H9 (cell line): ENCODE measurements at regions not wholly inside any gene's neighbourhood (a gene's known extent, or its start where the extent isn't known, plus 50 kb on each side); places are given as distances from the start of the nearest gene placed in this dataset.

Experiments
- DNase-seq: peaks from one replicate; pipeline ENCODE4 v3.0.0-alpha.2; 2017
- H2AFZ ChIP-seq: one replicate; pipeline ENCODE4 v1.6.1; 2013; ENCODE audit warnings: mild to moderate bottlenecking, low read length, control low read depth, moderate library complexity
- H2AK5ac ChIP-seq: 2 replicates; pipeline ENCODE4 v1.6.1; 2013; ENCODE audit warnings: low read length, control low read depth, mixed read lengths; ENCODE audit not compliant: insufficient read length
- H2BK120ac ChIP-seq: one replicate; pipeline ENCODE4 v1.6.1; 2013; ENCODE audit warnings: low read depth, mild to moderate bottlenecking, low read length, control low read depth, inconsistent platforms; ENCODE audit not compliant: poor library complexity, severe bottlenecking
- H2BK12ac ChIP-seq: 2 replicates; pipeline ENCODE4 v1.6.1; 2013; ENCODE audit warnings: low read length, control low read depth, mixed read lengths, low read depth; ENCODE audit not compliant: insufficient read length
- H2BK15ac ChIP-seq: 2 replicates; pipeline ENCODE4 v1.6.1; 2013; ENCODE audit warnings: low read depth, low read length, control low read depth
- H2BK20ac ChIP-seq: one replicate; pipeline ENCODE4 v1.6.1; 2013; ENCODE audit warnings: low read depth, mild to moderate bottlenecking, low read length, control low read depth, inconsistent platforms; ENCODE audit not compliant: poor library complexity, severe bottlenecking
- H2BK5ac ChIP-seq: 2 replicates; pipeline ENCODE4 v1.6.1; 2013; ENCODE audit warnings: low read length, control low read depth, mixed read lengths; ENCODE audit not compliant: insufficient read length
- H3K14ac ChIP-seq: 2 replicates; pipeline ENCODE4 v1.6.1; 2013; ENCODE audit warnings: low read length, control low read depth; ENCODE audit not compliant: insufficient read depth
- H3K18ac ChIP-seq: 2 replicates; pipeline ENCODE4 v1.6.1; 2013; ENCODE audit warnings: low read depth, mild to moderate bottlenecking, mixed read lengths, low read length, control low read depth; ENCODE audit not compliant: insufficient read length
- H3K23ac ChIP-seq: 2 replicates; pipeline ENCODE4 v1.6.1; 2013; ENCODE audit warnings: low read length, control low read depth, mixed read lengths, low read depth; ENCODE audit not compliant: insufficient read length
- H3K23me2 ChIP-seq: 2 replicates; pipeline ENCODE4 v1.6.1; 2013; ENCODE audit warnings: low read depth, mild to moderate bottlenecking, mixed read lengths, low read length, control low read depth; ENCODE audit not compliant: insufficient read length, poor library complexity, severe bottlenecking
- H3K27ac ChIP-seq: 2 replicates; pipeline ENCODE4 v1.5.1; 2013; ENCODE audit warnings: low read length, control low read depth, mixed read lengths, low read depth; ENCODE audit not compliant: insufficient read length
- H3K27me3 ChIP-seq: 2 replicates; pipeline ENCODE4 v1.6.1; 2013; ENCODE audit warnings: low read length, control low read depth, inconsistent platforms; ENCODE audit not compliant: insufficient read depth
- H3K4ac ChIP-seq: 2 replicates; pipeline ENCODE4 v1.6.1; 2013; ENCODE audit warnings: low read depth, mild to moderate bottlenecking, control low read depth, inconsistent platforms, low read length, moderate library complexity
- H3K4me1 ChIP-seq: 2 replicates; pipeline ENCODE4 v1.6.1; 2013; ENCODE audit warnings: low read length, control low read depth, inconsistent platforms; ENCODE audit not compliant: insufficient read depth
- H3K4me2 ChIP-seq: 2 replicates; pipeline ENCODE4 v1.6.1; 2013; ENCODE audit warnings: low read length, control low read depth, mixed read lengths; ENCODE audit not compliant: insufficient read length, insufficient read depth
- H3K56ac ChIP-seq: 2 replicates; pipeline ENCODE4 v1.6.1; 2013; ENCODE audit warnings: low read depth, mild to moderate bottlenecking, mixed read lengths, low read length, control low read depth; ENCODE audit not compliant: insufficient read length
- H3K79me1 ChIP-seq: 2 replicates; pipeline ENCODE4 v1.6.1; 2013; ENCODE audit warnings: low read depth, mild to moderate bottlenecking, moderate library complexity, low read length, control low read depth, inconsistent platforms; ENCODE audit not compliant: insufficient read depth, poor library complexity, severe bottlenecking
- H3K79me2 ChIP-seq: 2 replicates; pipeline ENCODE4 v1.6.1; 2013; ENCODE audit warnings: low read length, control low read depth, inconsistent platforms; ENCODE audit not compliant: insufficient read depth
- H3K9ac ChIP-seq: 2 replicates; pipeline ENCODE4 v1.6.1; 2013; ENCODE audit warnings: low read length, control low read depth, mixed read lengths; ENCODE audit not compliant: insufficient read length; ENCODE audit errors: extremely low read depth
- H3K9me3 ChIP-seq: one replicate; pipeline ENCODE4 v1.6.1; 2013; ENCODE audit warnings: low read depth, low read length, inconsistent platforms; ENCODE audit not compliant: control insufficient read depth
- H3T11ph ChIP-seq: one replicate; pipeline ENCODE4 v1.6.1; 2013; ENCODE audit warnings: mild to moderate bottlenecking, low read length, control low read depth, inconsistent platforms
- H4K20me1 ChIP-seq: one replicate; pipeline ENCODE4 v1.6.1; 2013; ENCODE audit not compliant: control insufficient read depth, insufficient read length, insufficient read depth
- H4K5ac ChIP-seq: 2 replicates; pipeline ENCODE4 v1.6.1; 2013; ENCODE audit warnings: low read depth, mild to moderate bottlenecking, mixed read lengths, low read length, control low read depth; ENCODE audit not compliant: insufficient read length
- H4K8ac ChIP-seq: replicated peaks from 2 replicates; pipeline ENCODE4 v1.6.1; 2013; ENCODE audit warnings: low read length, control low read depth, mixed read lengths, low read depth; ENCODE audit not compliant: insufficient read length
- H4K91ac ChIP-seq: 2 replicates; pipeline ENCODE4 v1.6.1; 2013; ENCODE audit warnings: low read depth, mild to moderate bottlenecking, moderate library complexity, mixed read lengths, low read length, control low read depth; ENCODE audit not compliant: insufficient read length
- H3K27ac Mint-ChIP-seq, 3 experiments: 2 replicates in 2 of 3; 3 replicates in 1 of 3; pipeline ENCODE4 v1.8.0; 2020 to 2021; ENCODE audit warnings: mixed read lengths in 3 of 3, mild to moderate bottlenecking in 1 of 3, moderate library complexity in 1 of 3
- H3K27me3 Mint-ChIP-seq: 2 replicates; pipeline ENCODE4 v1.8.0; 2021; ENCODE audit warnings: low read depth, mild to moderate bottlenecking, moderate library complexity, mixed read lengths
- H3K36me3 Mint-ChIP-seq, 3 experiments: 2 replicates in 2 of 3; 3 replicates in 1 of 3; pipeline ENCODE4 v1.8.0; 2020 to 2021; ENCODE audit warnings: low read depth in 3 of 3, mixed read lengths in 3 of 3; ENCODE audit not compliant: insufficient read depth in 1 of 3
- H3K4me1 Mint-ChIP-seq, 2 experiments: 2 replicates each; pipeline ENCODE4 v1.8.0; 2020; ENCODE audit warnings: mixed read lengths in 2 of 2
- H3K4me3 Mint-ChIP-seq, 2 experiments: 2 replicates in 1 of 2; 3 replicates in 1 of 2; pipeline ENCODE4 v1.8.0; 2020 to 2021; ENCODE audit warnings: mild to moderate bottlenecking in 2 of 2, mixed read lengths in 2 of 2, moderate library complexity in 1 of 2
- H3K9me3 Mint-ChIP-seq, 2 experiments: 2 replicates in 1 of 2; 3 replicates in 1 of 2; pipeline ENCODE4 v1.8.0; 2020; ENCODE audit warnings: mild to moderate bottlenecking in 2 of 2, mixed read lengths in 2 of 2, moderate library complexity in 1 of 2
- WGBS: extraction: QIAGEN DNeasy Blood & Tissue Kit; methylation state at CpG from one replicate; pipeline ENCODE4 v1.1.7; 2013; ENCODE audit warnings: missing lambda C conversion rate, low lambda C conversion rate, mixed read lengths; ENCODE audit not compliant: insufficient read length; ENCODE audit errors: extremely low coverage; 5-methylcytosine and 5-hydroxymethylcytosine counted together
- TF ChIP-seq, protein P1 (sequence below): fragments of 200-600 bp; sonication (generic); conservative IDR thresholded peaks from 3 replicates; pipeline ENCODE4 v1.8.0; 2021; ENCODE audit warnings: antibody characterized with exemption, mild to moderate bottlenecking

GRCh38 chr19:13573056-13573667 is 66.9 kb upstream of the CACNA1A start:
- Histone ChIP-seq H3K56ac (no peak overlapping the region), H3K23me2 (no peaks in the 10 kb centered on the region), H2BK5ac (no peak overlapping the region), H4K5ac (no peak overlapping the region), H3K79me2 (no peaks in the 10 kb centered on the region), H4K20me1 (no peaks in the 10 kb centered on the region), H3K4ac (no peak overlapping the region), H3K23ac (no peak overlapping the region), H3K14ac (no peak overlapping the region), H2BK120ac (no peak overlapping the region), H4K8ac (no peak overlapping the region), H2BK20ac (no peak overlapping the region), H4K91ac (no peak overlapping the region), H3T11ph (no peak overlapping the region), H3K27me3 (no peaks in the 10 kb centered on the region), H2BK15ac (no peak overlapping the region), H3K27ac (no peak overlapping the region), H3K18ac (no peak overlapping the region), H3K4me2 (no peak overlapping the region), H3K9me3 (peaks cover 11% of the 10 kb centered on the region), H2BK12ac (no peak overlapping the region), H3K79me1 (no peaks in the 10 kb centered on the region), H3K9ac (no peak overlapping the region), H2AFZ (no peak overlapping the region), H3K4me1 (no peaks in the 10 kb centered on the region), H2AK5ac (no peak overlapping the region)
- H3K27me3 Mint-ChIP-seq: peaks cover 13% of the 10 kb centered on the region
- peaks cover 18 to 22% of the 10 kb centered on the region in 2 experiments for H3K9me3 Mint-ChIP-seq
- H3K27ac Mint-ChIP-seq: no peak overlapping the region; a peak in 2 of 7 replicates
- no CpG with 5 or more reads among the region's 13 CpGs for WGBS
- peaks cover 0 to 8% (median 0%) of the 10 kb centered on the region in 3 experiments; a peak in 3 of 7 replicates for H3K36me3 Mint-ChIP-seq
- peak; percentile 46 for DNase-seq
- no peak overlapping the region for H3K4me3 Mint-ChIP-seq
- TF ChIP-seq, protein P1, sequence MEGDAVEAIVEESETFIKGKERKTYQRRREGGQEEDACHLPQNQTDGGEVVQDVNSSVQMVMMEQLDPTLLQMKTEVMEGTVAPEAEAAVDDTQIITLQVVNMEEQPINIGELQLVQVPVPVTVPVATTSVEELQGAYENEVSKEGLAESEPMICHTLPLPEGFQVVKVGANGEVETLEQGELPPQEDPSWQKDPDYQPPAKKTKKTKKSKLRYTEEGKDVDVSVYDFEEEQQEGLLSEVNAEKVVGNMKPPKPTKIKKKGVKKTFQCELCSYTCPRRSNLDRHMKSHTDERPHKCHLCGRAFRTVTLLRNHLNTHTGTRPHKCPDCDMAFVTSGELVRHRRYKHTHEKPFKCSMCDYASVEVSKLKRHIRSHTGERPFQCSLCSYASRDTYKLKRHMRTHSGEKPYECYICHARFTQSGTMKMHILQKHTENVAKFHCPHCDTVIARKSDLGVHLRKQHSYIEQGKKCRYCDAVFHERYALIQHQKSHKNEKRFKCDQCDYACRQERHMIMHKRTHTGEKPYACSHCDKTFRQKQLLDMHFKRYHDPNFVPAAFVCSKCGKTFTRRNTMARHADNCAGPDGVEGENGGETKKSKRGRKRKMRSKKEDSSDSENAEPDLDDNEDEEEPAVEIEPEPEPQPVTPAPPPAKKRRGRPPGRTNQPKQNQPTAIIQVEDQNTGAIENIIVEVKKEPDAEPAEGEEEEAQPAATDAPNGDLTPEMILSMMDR: no peak
- H3K4me1 Mint-ChIP-seq: peaks cover 5 to 6% of the 10 kb centered on the region in 2 experiments
